HEK293 (cell line): ENCODE measurements at regions not wholly inside any gene's neighbourhood (a gene's known extent, or its start where the extent isn't known, plus 50 kb on each side); places are given as distances from the start of the nearest gene placed in this dataset.

ENCODE experiments used
- CTCF ChIA-PET: fragments of 350-600 bp; formaldehyde crosslinking; extraction: SDS; loops from one replicate; lab custom pipeline; 2021; ENCODE audit warnings: antibody characterized with exemption; lab: Yijun Ruan, JAX
- POLR2A ChIA-PET: fragments of 300-600 bp; formaldehyde crosslinking; extraction: SDS; loops from one replicate; lab custom pipeline; 2020; ENCODE audit warnings: antibody characterized with exemption, inconsistent platforms; lab: Yijun Ruan, JAX
- H3K27ac ChIP-seq: fragments of 200-500 bp; sonication (Bioruptor generic); 2 replicates; pipeline ENCODE4 v1.5.1; 2014; ENCODE audit warnings: low read depth, low read length, control low read depth, inconsistent platforms; ENCODE audit errors: extremely low read depth
- H3K36me3 ChIP-seq, 2 experiments: fragments of 200-500 bp in 1 of 2; sonication (Bioruptor generic) in 1 of 2; 1 replicate in 1 of 2; 2 replicates in 1 of 2; pipeline ENCODE4 v1.5.1; 2014 to 2017; ENCODE audit warnings: inconsistent platforms in 2 of 2, low read length in 2 of 2; ENCODE audit not compliant: control insufficient read depth in 2 of 2, insufficient read depth in 1 of 2
- H3K4me1 ChIP-seq: fragments of 200-500 bp; sonication (Bioruptor generic); 2 replicates; pipeline ENCODE4 v1.5.1; 2014; ENCODE audit warnings: mild to moderate bottlenecking, low read length, inconsistent platforms; ENCODE audit not compliant: control insufficient read depth, insufficient read depth
- H3K4me3 ChIP-seq: 2 replicates; pipeline ENCODE4 v1.5.1; 2011; ENCODE audit warnings: low read depth, mild to moderate bottlenecking, control low read depth, low read length, moderate library complexity
- H3K9me3 ChIP-seq: fragments of 200-500 bp; sonication (Bioruptor generic); 2 replicates; pipeline ENCODE4 v1.5.1; 2014; ENCODE audit warnings: low read depth, low read length, inconsistent platforms; ENCODE audit not compliant: control insufficient read depth, insufficient read depth
- EGR2 ChIP-seq: fragments of 450-650 bp; formaldehyde crosslinking; IDR thresholded peaks from 2 replicates; pipeline ENCODE4 v1.5.1; 2016; ENCODE audit warnings: low read depth, missing biosample characterization, missing genetic modification characterization
- FEZF1 ChIP-seq: fragments of 450-650 bp; formaldehyde crosslinking; IDR thresholded peaks from 2 replicates; pipeline ENCODE4 v1.5.1; 2016; ENCODE audit warnings: missing biosample characterization, missing genetic modification characterization
- IKZF3 ChIP-seq: fragments of 450-650 bp; IDR thresholded peaks from 2 replicates; pipeline ENCODE4 v1.5.0; 2018; ENCODE audit warnings: missing biosample characterization, mild to moderate bottlenecking, missing genetic modification characterization, moderate library complexity
- RBAK ChIP-seq: fragments of 450-650 bp; formaldehyde crosslinking; IDR thresholded peaks from 2 replicates; pipeline ENCODE4 v1.5.1; 2016; ENCODE audit warnings: missing biosample characterization, missing genetic modification characterization
- SP7 ChIP-seq: fragments of 450-650 bp; formaldehyde crosslinking; IDR thresholded peaks from 2 replicates; pipeline ENCODE4 v1.5.1; 2016; ENCODE audit warnings: missing biosample characterization, missing genetic modification characterization
- ZBTB48 ChIP-seq: fragments of 450-650 bp; formaldehyde crosslinking; IDR thresholded peaks from 2 replicates; pipeline ENCODE4 v1.5.1; 2016; ENCODE audit warnings: missing biosample characterization, missing genetic modification characterization
- ZBTB7A ChIP-seq: fragments of 450-650 bp; formaldehyde crosslinking; IDR thresholded peaks from 2 replicates; pipeline ENCODE4 v1.5.1; 2016; ENCODE audit warnings: low read depth, missing biosample characterization, missing genetic modification characterization
- ZBTB8A ChIP-seq: fragments of 450-650 bp; formaldehyde crosslinking; IDR thresholded peaks from 2 replicates; pipeline ENCODE4 v1.5.1; 2016; ENCODE audit warnings: missing biosample characterization, missing genetic modification characterization
- ZFP37 ChIP-seq: fragments of 450-650 bp; formaldehyde crosslinking; IDR thresholded peaks from 2 replicates; pipeline ENCODE4 v1.5.1; 2016; ENCODE audit warnings: missing biosample characterization, missing genetic modification characterization
- ZNF138 ChIP-seq: fragments of 450-650 bp; formaldehyde crosslinking; IDR thresholded peaks from 2 replicates; pipeline ENCODE4 v1.5.1; 2016; ENCODE audit warnings: missing biosample characterization, missing genetic modification characterization, borderline replicate concordance
- ZNF146 ChIP-seq: fragments of 450-650 bp; formaldehyde crosslinking; IDR thresholded peaks from 2 replicates; pipeline ENCODE4 v1.5.1; 2016; ENCODE audit warnings: missing biosample characterization, missing genetic modification characterization
- ZNF16 ChIP-seq: fragments of 450-650 bp; formaldehyde crosslinking; IDR thresholded peaks from 2 replicates; pipeline ENCODE4 v1.5.1; 2016; ENCODE audit warnings: low read depth, missing biosample characterization, missing genetic modification characterization
- ZNF169 ChIP-seq: fragments of 450-650 bp; formaldehyde crosslinking; IDR thresholded peaks from 2 replicates; pipeline ENCODE4 v1.5.1; 2016; ENCODE audit warnings: missing biosample characterization, missing genetic modification characterization
- ZNF19 ChIP-seq: fragments of 450-650 bp; formaldehyde crosslinking; IDR thresholded peaks from 2 replicates; pipeline ENCODE4; 2016; ENCODE audit warnings: missing biosample characterization, missing genetic modification characterization, low read depth
- ZNF221 ChIP-seq: fragments of 450-650 bp; formaldehyde crosslinking; IDR thresholded peaks from 2 replicates; pipeline ENCODE4 v1.5.1; 2017; ENCODE audit warnings: missing biosample characterization, missing genetic modification characterization, borderline replicate concordance
- ZNF274 ChIP-seq, 2 experiments: fragments of 200-500 bp in 1 of 2; fragments of 450-650 bp in 1 of 2; sonication (Bioruptor generic) in 1 of 2; formaldehyde crosslinking in 1 of 2; IDR thresholded peaks; 2 replicates each; pipeline versions ENCODE4 v1.5.1 to v1.6.1; 2014 to 2016; ENCODE audit warnings: borderline replicate concordance in 1 of 2, inconsistent platforms in 1 of 2, low read length in 1 of 2, missing biosample characterization in 1 of 2, missing genetic modification characterization in 1 of 2
- ZNF292 ChIP-seq: fragments of 450-650 bp; formaldehyde crosslinking; IDR thresholded peaks from 2 replicates; pipeline ENCODE4 v1.5.1; 2016; ENCODE audit warnings: low read depth, missing biosample characterization, missing genetic modification characterization, borderline replicate concordance
- ZNF391 ChIP-seq: fragments of 450-650 bp; formaldehyde crosslinking; IDR thresholded peaks from 2 replicates; pipeline ENCODE4 v1.5.1; 2016; ENCODE audit warnings: low read depth, missing biosample characterization, missing genetic modification characterization, borderline replicate concordance
- ZNF404 ChIP-seq: fragments of 450-650 bp; formaldehyde crosslinking; IDR thresholded peaks from 2 replicates; pipeline ENCODE4 v1.5.1; 2017; ENCODE audit warnings: missing biosample characterization, missing genetic modification characterization
- ZNF514 ChIP-seq: fragments of 450-650 bp; formaldehyde crosslinking; IDR thresholded peaks from 2 replicates; pipeline ENCODE4 v1.5.1; 2016; ENCODE audit warnings: missing biosample characterization, missing genetic modification characterization
- ZNF548 ChIP-seq: fragments of 450-650 bp; formaldehyde crosslinking; IDR thresholded peaks from 2 replicates; pipeline ENCODE4 v1.5.1; 2016; ENCODE audit warnings: missing biosample characterization, missing genetic modification characterization
- ZNF561 ChIP-seq: fragments of 450-650 bp; IDR thresholded peaks from 2 replicates; pipeline ENCODE4 v1.5.1; 2018; ENCODE audit warnings: missing biosample characterization, missing genetic modification characterization, borderline replicate concordance
- ZNF585B ChIP-seq: fragments of 450-650 bp; formaldehyde crosslinking; IDR thresholded peaks from 2 replicates; pipeline ENCODE4 v1.5.1; 2016; ENCODE audit warnings: missing biosample characterization, missing genetic modification characterization
- ZNF658 ChIP-seq: fragments of 450-650 bp; formaldehyde crosslinking; IDR thresholded peaks from 2 replicates; pipeline ENCODE4; 2016; ENCODE audit warnings: missing biosample characterization, missing genetic modification characterization
- TF ChIP-seq, protein P1 (sequence below): fragments of 450-650 bp; formaldehyde crosslinking; IDR thresholded peaks from 2 replicates; pipeline ENCODE4 v1.5.1; 2017; ENCODE audit warnings: missing biosample characterization, missing genetic modification characterization
- TF ChIP-seq, protein P2 (sequence below): fragments of 450-650 bp; formaldehyde crosslinking; IDR thresholded peaks from 2 replicates; pipeline ENCODE4 v1.5.1; 2017; ENCODE audit warnings: missing biosample characterization, missing genetic modification characterization
- TF ChIP-seq, protein P3 (sequence below): fragments of 450-650 bp; formaldehyde crosslinking; IDR thresholded peaks from 2 replicates; pipeline ENCODE4 v1.5.1; 2016; ENCODE audit warnings: missing biosample characterization, missing genetic modification characterization

DNA sequence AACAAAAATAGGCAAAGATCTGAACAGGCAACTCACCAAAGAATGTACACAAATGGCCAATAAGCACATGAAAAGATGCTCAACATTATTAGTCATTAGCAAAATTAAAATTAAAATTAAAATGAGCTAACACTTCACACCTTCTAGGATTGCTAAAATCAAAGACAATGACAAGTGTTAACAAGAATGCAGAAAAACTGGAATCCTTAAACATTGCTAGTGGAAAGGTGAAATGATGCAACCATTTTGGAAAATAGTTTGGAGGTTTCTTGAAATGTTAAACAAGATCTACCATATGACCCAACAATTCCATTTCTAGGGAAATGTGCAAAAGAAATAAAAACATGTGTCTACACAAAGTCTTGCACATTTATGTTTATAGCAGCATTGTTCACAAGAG lies 75.5 kb upstream of the DST start:
- TF ChIP-seq ZNF138 (no peak), ZNF169 (no peak), ZNF561 (no peak), ZNF585B (no peak), ZNF404 (tag by site-specific recombination) (no peak), ZNF548 (tag by site-specific recombination) (no peak), ZNF146 (tag by site-specific recombination) (no peak), EGR2 (tag by site-specific recombination) (no peak), FEZF1 (no peak), ZNF391 (no peak)
- POLR2A ChIA-PET, result no interaction called here
- Histone ChIP-seq H3K27ac (no peak overlapping the region), H3K4me1 (peaks cover 23% of the 10 kb centered on the region), H3K4me3 (no peak overlapping the region), H3K36me3 (no peaks in the 10 kb centered on the region), H3K9me3 (no peaks in the 10 kb centered on the region)
- CTCF ChIA-PET, result interaction anchor here (0.6 to 2.1 kb wide), 4 partner anchors 9 to 41 kb away, joined by 4 to 7 read pairs (median 5); no protein-coding TSS in a partner anchor

DNA sequence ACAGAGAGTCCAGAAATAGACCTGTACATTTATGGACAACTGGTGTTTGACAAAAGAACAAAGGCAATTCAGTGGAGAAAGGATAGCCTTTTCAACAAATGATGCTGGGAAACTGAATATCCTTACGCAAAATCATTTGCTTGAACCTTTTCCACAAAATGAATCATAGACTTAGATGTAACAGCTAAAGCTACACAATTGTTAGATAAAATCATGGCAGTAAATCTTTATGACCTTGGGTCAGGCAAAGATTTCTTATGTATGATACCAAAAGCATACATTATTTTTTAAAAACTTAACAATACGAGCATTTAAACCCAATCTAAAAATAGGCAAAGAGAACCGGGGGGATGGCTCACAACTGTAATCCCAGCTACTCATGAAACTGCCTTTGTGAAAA lies 73.5 kb upstream of the DST start:
- Histone ChIP-seq H3K36me3 (no peaks in the 10 kb centered on the region), H3K9me3 (no peaks in the 10 kb centered on the region), H3K4me3 (no peak overlapping the region), H3K4me1 (peaks cover 27% of the 10 kb centered on the region), H3K27ac (no peak overlapping the region)
- TF ChIP-seq ZBTB7A (tag by site-specific recombination) (no peak), ZBTB8A (tag by site-specific recombination) (no peak), ZNF274 (IDR thresholded peaks at IDR 0.05; ENCODE audit: low read length) (no peak), ZNF274 (tag by site-specific recombination; IDR thresholded peaks at IDR 0.05; ENCODE audit: borderline replicate concordance) (no peak), ZNF221 (no peak), ZBTB48 (tag by site-specific recombination) (no peak), ZNF19 (no peak), RBAK (no peak), SP7 (tag by site-specific recombination) (no peak), ZNF292 (tag by site-specific recombination) (no peak), ZNF16 (tag by site-specific recombination) (no peak), IKZF3 (no peak), ZFP37 (tag by site-specific recombination) (no peak), ZNF658 (tag by site-specific recombination) (no peak), ZNF514 (tag by site-specific recombination) (no peak)
- TF ChIP-seq, protein P1, sequence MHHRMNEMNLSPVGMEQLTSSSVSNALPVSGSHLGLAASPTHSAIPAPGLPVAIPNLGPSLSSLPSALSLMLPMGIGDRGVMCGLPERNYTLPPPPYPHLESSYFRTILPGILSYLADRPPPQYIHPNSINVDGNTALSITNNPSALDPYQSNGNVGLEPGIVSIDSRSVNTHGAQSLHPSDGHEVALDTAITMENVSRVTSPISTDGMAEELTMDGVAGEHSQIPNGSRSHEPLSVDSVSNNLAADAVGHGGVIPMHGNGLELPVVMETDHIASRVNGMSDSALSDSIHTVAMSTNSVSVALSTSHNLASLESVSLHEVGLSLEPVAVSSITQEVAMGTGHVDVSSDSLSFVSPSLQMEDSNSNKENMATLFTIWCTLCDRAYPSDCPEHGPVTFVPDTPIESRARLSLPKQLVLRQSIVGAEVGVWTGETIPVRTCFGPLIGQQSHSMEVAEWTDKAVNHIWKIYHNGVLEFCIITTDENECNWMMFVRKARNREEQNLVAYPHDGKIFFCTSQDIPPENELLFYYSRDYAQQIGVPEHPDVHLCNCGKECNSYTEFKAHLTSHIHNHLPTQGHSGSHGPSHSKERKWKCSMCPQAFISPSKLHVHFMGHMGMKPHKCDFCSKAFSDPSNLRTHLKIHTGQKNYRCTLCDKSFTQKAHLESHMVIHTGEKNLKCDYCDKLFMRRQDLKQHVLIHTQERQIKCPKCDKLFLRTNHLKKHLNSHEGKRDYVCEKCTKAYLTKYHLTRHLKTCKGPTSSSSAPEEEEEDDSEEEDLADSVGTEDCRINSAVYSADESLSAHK, result no peak
- TF ChIP-seq, protein P2, sequence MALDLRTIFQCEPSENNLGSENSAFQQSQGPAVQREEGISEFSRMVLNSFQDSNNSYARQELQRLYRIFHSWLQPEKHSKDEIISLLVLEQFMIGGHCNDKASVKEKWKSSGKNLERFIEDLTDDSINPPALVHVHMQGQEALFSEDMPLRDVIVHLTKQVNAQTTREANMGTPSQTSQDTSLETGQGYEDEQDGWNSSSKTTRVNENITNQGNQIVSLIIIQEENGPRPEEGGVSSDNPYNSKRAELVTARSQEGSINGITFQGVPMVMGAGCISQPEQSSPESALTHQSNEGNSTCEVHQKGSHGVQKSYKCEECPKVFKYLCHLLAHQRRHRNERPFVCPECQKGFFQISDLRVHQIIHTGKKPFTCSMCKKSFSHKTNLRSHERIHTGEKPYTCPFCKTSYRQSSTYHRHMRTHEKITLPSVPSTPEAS (tag by site-specific recombination), result no peak
- TF ChIP-seq, protein P3, sequence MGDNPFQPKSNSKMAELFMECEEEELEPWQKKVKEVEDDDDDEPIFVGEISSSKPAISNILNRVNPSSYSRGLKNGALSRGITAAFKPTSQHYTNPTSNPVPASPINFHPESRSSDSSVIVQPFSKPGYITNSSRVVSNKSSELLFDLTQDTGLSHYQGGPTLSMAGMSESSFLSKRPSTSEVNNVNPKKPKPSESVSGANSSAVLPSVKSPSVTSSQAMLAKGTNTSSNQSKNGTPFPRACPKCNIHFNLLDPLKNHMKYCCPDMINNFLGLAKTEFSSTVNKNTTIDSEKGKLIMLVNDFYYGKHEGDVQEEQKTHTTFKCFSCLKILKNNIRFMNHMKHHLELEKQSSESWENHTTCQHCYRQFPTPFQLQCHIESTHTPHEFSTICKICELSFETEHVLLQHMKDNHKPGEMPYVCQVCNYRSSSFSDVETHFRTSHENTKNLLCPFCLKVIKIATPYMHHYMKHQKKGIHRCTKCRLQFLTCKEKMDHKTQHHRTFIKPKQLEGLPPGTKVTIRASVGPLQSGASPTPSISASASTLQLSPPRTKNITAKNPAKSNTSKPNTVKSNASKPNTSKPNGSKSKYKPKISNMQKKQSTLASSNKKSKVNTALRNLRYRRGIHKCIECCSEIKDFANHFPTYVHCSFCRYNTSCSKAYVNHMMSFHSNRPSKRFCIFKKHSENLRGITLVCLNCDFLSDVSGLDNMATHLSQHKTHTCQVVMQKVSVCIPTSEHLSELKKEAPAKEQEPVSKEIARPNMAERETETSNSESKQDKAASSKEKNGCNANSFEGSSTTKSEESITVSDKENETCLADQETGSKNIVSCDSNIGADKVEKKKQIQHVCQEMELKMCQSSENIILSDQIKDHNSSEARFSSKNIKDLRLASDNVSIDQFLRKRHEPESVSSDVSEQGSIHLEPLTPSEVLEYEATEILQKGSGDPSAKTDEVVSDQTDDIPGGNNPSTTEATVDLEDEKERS (tag by site-specific recombination), result no peak
- ChIA-PET POLR2A (no interaction called here), CTCF (interaction anchor here (0.7 to 10.2 kb wide), 6 partner anchors 11 to 137 kb away, joined by 3 to 111 read pairs (median 5); no protein-coding TSS in a partner anchor)
